ENCODE measurements at regions not wholly inside any gene's neighbourhood (a gene's known extent, or its start where the extent isn't known, plus 50 kb on each side); places are given as distances from the start of the nearest gene placed in this dataset.

GRCh38 chr16:22646948-22647556 is 136.4 kb downstream of the NPIPB5 start:
- TF ChIP-seq REST (IDR thresholded peaks at IDR 0.05; ENCODE audit: unreplicated experiment) (no peak), CTCF (conservative IDR thresholded peaks at IDR 0.05; ENCODE audit: low read depth in 2 of 2) (no peak), POLR2AphosphoS5 (IDR thresholded peaks at IDR 0.05; ENCODE audit: low read depth) (no peak), CREB1 (CRISPR knock-in tag; IDR thresholded peaks at IDR 0.05; ENCODE audit: low read depth) (no peak), ZNF331 (CRISPR knock-in tag; IDR thresholded peaks at IDR 0.05; ENCODE audit: low read depth) (no peak), NANOG (IDR thresholded peaks at IDR 0.05; ENCODE audit: borderline replicate concordance) (no peak), EZH2 (IDR thresholded peaks at IDR 0.05; ENCODE audit: low read depth, unreplicated experiment) (no peak), EZH2phosphoT487 (IDR thresholded peaks at IDR 0.05; ENCODE audit: unreplicated experiment) (no peak), JUNB (IDR thresholded peaks at IDR 0.05; ENCODE audit: unreplicated experiment) (no peak), ZNF114 (CRISPR knock-in tag; IDR thresholded peaks at IDR 0.05) (no peak), STAT1 (IDR thresholded peaks at IDR 0.05; ENCODE audit: unreplicated experiment) (no peak)
